ENCODE measurements at regions not wholly inside any gene's neighbourhood (a gene's known extent, or its start where the extent isn't known, plus 50 kb on each side); places are given as distances from the start of the nearest gene placed in this dataset.

GRCh38 chr2:122340246-122340645 lies 584.8 kb downstream of the TSN start:
- TF ChIP-seq CTCF (IDR thresholded peaks at IDR 0.05): no peak
- no peak for TF ChIP-seq POLR2A (IDR thresholded peaks at IDR 0.05)
- TF ChIP-seq EP300 (IDR thresholded peaks at IDR 0.05): no peak

Data from ovary (tissue), 3 donors.